WI38 (cell line): ENCODE measurements at regions not wholly inside any gene's neighbourhood (a gene's known extent, or its start where the extent isn't known, plus 50 kb on each side); places are given as distances from the start of the nearest gene placed in this dataset.

ENCODE experiments used
- H3K4me3 ChIP-seq: 2 replicates; pipeline ENCODE4 v1.5.1; 2011; ENCODE audit warnings: low read depth, mild to moderate bottlenecking, control low read depth, low read length
- CTCF ChIP-seq: IDR thresholded peaks from 2 replicates; pipeline ENCODE4 v1.5.1; 2012; ENCODE audit warnings: low read depth, mild to moderate bottlenecking, control low read depth, low read length

GRCh38 chr1:185581961-185582725, 152.0 kb upstream of the HMCN1 start:
- no peak overlapping the region for H3K4me3 ChIP-seq
- no peak for TF ChIP-seq CTCF

GRCh38 chr1:185581020-185581419, 153.2 kb upstream of the HMCN1 start:
- no peak for TF ChIP-seq CTCF
- H3K4me3 ChIP-seq, result no peak overlapping the region

- TF ChIP-seq CTCF, result no peak
- H3K4me3 ChIP-seq, result no peak overlapping the region
Measured at GRCh38 chr1:185578293-185578692, 155.9 kb upstream of the HMCN1 start.

- no peak for TF ChIP-seq CTCF
- no peak overlapping the region for H3K4me3 ChIP-seq
Measured at GRCh38 chr1:185574139-185574875, 159.9 kb upstream of the HMCN1 start.

GRCh38 chr1:185573677-185574076, 160.5 kb upstream of the HMCN1 start:
- no peak for TF ChIP-seq CTCF
- no peak overlapping the region for H3K4me3 ChIP-seq

GRCh38 chr1:185573162-185573561, 161.0 kb upstream of the HMCN1 start:
- no peak overlapping the region for H3K4me3 ChIP-seq
- no peak for TF ChIP-seq CTCF

GRCh38 chr1:185570962-185571361, 163.2 kb upstream of the HMCN1 start:
- no peak for TF ChIP-seq CTCF
- no peak overlapping the region for H3K4me3 ChIP-seq
